Ovary (tissue), 3 donors: ENCODE measurements at regions not wholly inside any gene's neighbourhood (a gene's known extent, or its start where the extent isn't known, plus 50 kb on each side); places are given as distances from the start of the nearest gene placed in this dataset.

Experiments used
- EP300 ChIP-seq: sonication (generic); formaldehyde crosslinking; IDR thresholded peaks from one replicate; pipeline ENCODE4 v1.6.1; 2017; ENCODE audit warnings: antibody characterized with exemption
- POLR2A ChIP-seq: fragments of 450-650 bp; IDR thresholded peaks from one replicate; pipeline ENCODE4 v1.6.1; 2017; ENCODE audit warnings: antibody characterized with exemption, mild to moderate bottlenecking, moderate library complexity
- TF ChIP-seq, protein P1 (sequence below), 3 donors: fragments of 450-650 bp in 2 of 3; fragments of 200-600 bp in 1 of 3; IDR thresholded peaks; one replicate each; pipeline versions ENCODE4 v1.5.1 to v1.8.0; 2016 to 2022; ENCODE audit warnings: antibody characterized with exemption in 3 of 3, mild to moderate bottlenecking in 1 of 3
- donor health status: DM: no; HTN: no; CAD: no.

DNA sequence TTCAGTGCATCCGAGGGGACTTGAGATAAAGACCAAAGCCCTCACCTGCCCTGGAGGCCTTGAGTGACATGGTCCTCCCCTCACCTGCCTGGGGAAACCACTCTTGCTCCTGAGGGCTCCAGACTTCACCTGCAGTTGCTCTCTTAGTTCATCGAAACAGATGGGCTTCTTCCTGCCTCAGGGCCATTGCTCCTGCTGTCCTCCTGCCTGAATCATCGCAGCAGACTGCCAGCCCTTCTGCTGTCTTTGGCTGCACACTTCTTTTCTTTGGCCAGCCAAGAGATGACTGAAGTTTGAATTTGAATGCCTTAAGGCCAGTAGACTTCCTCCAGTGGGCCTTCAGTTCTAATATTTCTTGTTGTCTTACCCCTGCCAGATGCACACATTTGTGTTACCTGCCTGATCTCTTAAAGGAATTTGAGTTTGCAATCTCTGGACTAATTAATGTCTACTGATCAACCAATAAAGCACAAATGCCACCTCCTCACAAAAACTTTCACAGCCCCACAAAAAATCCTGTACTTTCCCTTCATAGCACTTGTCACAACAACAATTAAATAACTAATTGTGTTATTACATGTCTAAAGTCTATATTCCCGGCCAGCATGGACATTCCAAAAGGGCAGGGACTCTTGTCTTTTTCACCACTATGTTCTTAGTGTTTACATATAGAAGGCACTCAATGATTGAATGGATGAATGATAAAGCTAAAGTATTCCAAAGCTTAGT is 56.7 kb upstream of the SGK1 start:
- TF ChIP-seq, protein P1, sequence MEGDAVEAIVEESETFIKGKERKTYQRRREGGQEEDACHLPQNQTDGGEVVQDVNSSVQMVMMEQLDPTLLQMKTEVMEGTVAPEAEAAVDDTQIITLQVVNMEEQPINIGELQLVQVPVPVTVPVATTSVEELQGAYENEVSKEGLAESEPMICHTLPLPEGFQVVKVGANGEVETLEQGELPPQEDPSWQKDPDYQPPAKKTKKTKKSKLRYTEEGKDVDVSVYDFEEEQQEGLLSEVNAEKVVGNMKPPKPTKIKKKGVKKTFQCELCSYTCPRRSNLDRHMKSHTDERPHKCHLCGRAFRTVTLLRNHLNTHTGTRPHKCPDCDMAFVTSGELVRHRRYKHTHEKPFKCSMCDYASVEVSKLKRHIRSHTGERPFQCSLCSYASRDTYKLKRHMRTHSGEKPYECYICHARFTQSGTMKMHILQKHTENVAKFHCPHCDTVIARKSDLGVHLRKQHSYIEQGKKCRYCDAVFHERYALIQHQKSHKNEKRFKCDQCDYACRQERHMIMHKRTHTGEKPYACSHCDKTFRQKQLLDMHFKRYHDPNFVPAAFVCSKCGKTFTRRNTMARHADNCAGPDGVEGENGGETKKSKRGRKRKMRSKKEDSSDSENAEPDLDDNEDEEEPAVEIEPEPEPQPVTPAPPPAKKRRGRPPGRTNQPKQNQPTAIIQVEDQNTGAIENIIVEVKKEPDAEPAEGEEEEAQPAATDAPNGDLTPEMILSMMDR (IDR thresholded peaks at IDR 0.05): no peak
- no peak for TF ChIP-seq EP300
- TF ChIP-seq POLR2A: no peak
